Neural progenitor cell (in vitro differentiated cells): ENCODE measurements at regions not wholly inside any gene's neighbourhood (a gene's known extent, or its start where the extent isn't known, plus 50 kb on each side); places are given as distances from the start of the nearest gene placed in this dataset.

Experiments
- DNase-seq: peaks from one replicate; pipeline ENCODE4 v3.0.0-alpha.2; 2016; ENCODE audit warnings: low spot score
- H2AFZ ChIP-seq: fragments of 200-600 bp; sonication (generic); replicated peaks from 2 replicates; pipeline ENCODE4 v1.6.1; 2016; ENCODE audit warnings: antibody characterized with exemption
- H3F3A ChIP-seq: fragments of 200-600 bp; sonication (generic); 2 replicates; pipeline ENCODE4 v1.6.1; 2016; ENCODE audit warnings: antibody characterized with exemption, low read depth
- H3K27ac ChIP-seq: fragments of 200-600 bp; sonication (generic); 2 replicates; pipeline ENCODE4 v1.5.1; 2016; ENCODE audit warnings: mild to moderate bottlenecking
- H3K27me3 ChIP-seq: fragments of 200-600 bp; sonication (generic); 2 replicates; pipeline ENCODE4 v1.6.1; 2016; ENCODE audit warnings: mild to moderate bottlenecking, moderate library complexity
- H3K36me3 ChIP-seq: fragments of 200-600 bp; sonication (generic); 2 replicates; pipeline ENCODE4 v1.5.1; 2016
- H3K4me1 ChIP-seq: fragments of 200-600 bp; sonication (generic); 2 replicates; pipeline ENCODE4 v1.6.1; 2016; ENCODE audit warnings: mixed run types
- H3K4me2 ChIP-seq: fragments of 200-600 bp; sonication (generic); 2 replicates; pipeline ENCODE4 v1.6.1; 2016
- H3K4me3 ChIP-seq: fragments of 200-600 bp; sonication (generic); 2 replicates; pipeline ENCODE4 v1.5.1; 2016
- H3K79me2 ChIP-seq: fragments of 200-600 bp; sonication (generic); 2 replicates; pipeline ENCODE4 v1.6.1; 2016; ENCODE audit warnings: low read depth
- H3K9ac ChIP-seq: fragments of 200-600 bp; sonication (generic); 2 replicates; pipeline ENCODE4 v1.6.1; 2016
- H3K9me3 ChIP-seq: fragments of 200-600 bp; sonication (generic); 2 replicates; pipeline ENCODE4 v1.5.1; 2016; ENCODE audit warnings: low read depth
- H4K20me1 ChIP-seq: fragments of 200-600 bp; sonication (generic); 2 replicates; pipeline ENCODE4 v1.6.1; 2016; ENCODE audit warnings: low read depth
- H3K27ac Mint-ChIP-seq: 3 replicates; pipeline ENCODE4 v1.8.0; 2021; ENCODE audit warnings: mixed read lengths
- H3K27me3 Mint-ChIP-seq: 2 replicates; pipeline ENCODE4 v1.8.0; 2022; ENCODE audit warnings: low read depth, mild to moderate bottlenecking, inconsistent platforms, moderate library complexity, mixed read lengths; ENCODE audit not compliant: insufficient read depth
- H3K36me3 Mint-ChIP-seq: 3 replicates; pipeline ENCODE4 v1.8.0; 2021; ENCODE audit warnings: mixed read lengths
- H3K4me1 Mint-ChIP-seq: 3 replicates; pipeline ENCODE4 v1.8.0; 2021; ENCODE audit warnings: mixed read lengths
- H3K4me3 Mint-ChIP-seq: 3 replicates; pipeline ENCODE4 v1.8.0; 2021; ENCODE audit warnings: mild to moderate bottlenecking, moderate library complexity, mixed read lengths
- H3K9me3 Mint-ChIP-seq: 3 replicates; pipeline ENCODE4 v1.8.0; 2020; ENCODE audit warnings: mixed read lengths
- EZH2 ChIP-seq: fragments of 200-600 bp; sonication (generic); IDR thresholded peaks from 2 replicates; pipeline ENCODE4 v1.6.1; 2017; ENCODE audit warnings: antibody characterized with exemption, mild to moderate bottlenecking, moderate library complexity
- EZH2phosphoT487 ChIP-seq: fragments of 200-600 bp; sonication (generic); IDR thresholded peaks from 2 replicates; pipeline ENCODE4 v1.6.1; 2017; ENCODE audit warnings: antibody characterized with exemption
- TF ChIP-seq, protein P1 (sequence below): fragments of 200-600 bp; sonication (generic); IDR thresholded peaks from 2 replicates; pipeline ENCODE4 v1.5.1; 2017; ENCODE audit warnings: antibody characterized with exemption, mild to moderate bottlenecking

DNA sequence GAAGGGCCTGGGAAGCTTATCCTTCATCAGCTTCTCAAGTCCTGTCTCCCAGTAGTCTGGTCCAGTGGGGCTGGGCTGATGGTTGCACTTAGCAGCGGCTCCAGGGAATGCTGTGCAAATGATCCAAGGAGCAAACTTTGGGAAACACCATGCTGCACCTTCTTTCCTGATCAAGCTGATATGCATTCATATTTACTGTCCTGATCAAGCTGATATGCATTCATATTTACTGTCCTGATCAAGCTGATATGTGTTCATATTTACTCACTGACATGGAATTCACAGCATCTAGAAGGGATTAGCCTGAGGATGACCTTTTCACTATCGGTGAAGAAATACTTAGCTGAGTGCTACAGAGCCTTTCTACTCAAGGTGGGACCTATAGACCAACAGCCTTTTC lies 330.7 kb downstream of the BMPER start:
- peaks cover 10% of the 10 kb centered on the region for H3K9me3 Mint-ChIP-seq
- Histone ChIP-seq H3K4me1 (no peaks in the 10 kb centered on the region), H3K27ac (no peak overlapping the region), H3K27me3 (no peaks in the 10 kb centered on the region), H3K9ac (no peak overlapping the region), H2AFZ (no peak overlapping the region), H4K20me1 (no peaks in the 10 kb centered on the region), H3K4me2 (no peak overlapping the region), H3K9me3 (no peaks in the 10 kb centered on the region), H3K79me2 (no peaks in the 10 kb centered on the region), H3K4me3 (no peak overlapping the region), H3K36me3 (no peaks in the 10 kb centered on the region), H3F3A (no peaks in the 10 kb centered on the region)
- DNase-seq, result no peak
- TF ChIP-seq EZH2 (no peak), EZH2phosphoT487 (no peak)
- TF ChIP-seq, protein P1, sequence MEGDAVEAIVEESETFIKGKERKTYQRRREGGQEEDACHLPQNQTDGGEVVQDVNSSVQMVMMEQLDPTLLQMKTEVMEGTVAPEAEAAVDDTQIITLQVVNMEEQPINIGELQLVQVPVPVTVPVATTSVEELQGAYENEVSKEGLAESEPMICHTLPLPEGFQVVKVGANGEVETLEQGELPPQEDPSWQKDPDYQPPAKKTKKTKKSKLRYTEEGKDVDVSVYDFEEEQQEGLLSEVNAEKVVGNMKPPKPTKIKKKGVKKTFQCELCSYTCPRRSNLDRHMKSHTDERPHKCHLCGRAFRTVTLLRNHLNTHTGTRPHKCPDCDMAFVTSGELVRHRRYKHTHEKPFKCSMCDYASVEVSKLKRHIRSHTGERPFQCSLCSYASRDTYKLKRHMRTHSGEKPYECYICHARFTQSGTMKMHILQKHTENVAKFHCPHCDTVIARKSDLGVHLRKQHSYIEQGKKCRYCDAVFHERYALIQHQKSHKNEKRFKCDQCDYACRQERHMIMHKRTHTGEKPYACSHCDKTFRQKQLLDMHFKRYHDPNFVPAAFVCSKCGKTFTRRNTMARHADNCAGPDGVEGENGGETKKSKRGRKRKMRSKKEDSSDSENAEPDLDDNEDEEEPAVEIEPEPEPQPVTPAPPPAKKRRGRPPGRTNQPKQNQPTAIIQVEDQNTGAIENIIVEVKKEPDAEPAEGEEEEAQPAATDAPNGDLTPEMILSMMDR, result no peak
- no peak overlapping the region for H3K27ac Mint-ChIP-seq
- no peaks in the 10 kb centered on the region for H3K4me1 Mint-ChIP-seq
- H3K4me3 Mint-ChIP-seq, result no peak overlapping the region
- H3K27me3 Mint-ChIP-seq, result peaks cover 3% of the 10 kb centered on the region
- H3K36me3 Mint-ChIP-seq, result no peaks in the 10 kb centered on the region

DNA sequence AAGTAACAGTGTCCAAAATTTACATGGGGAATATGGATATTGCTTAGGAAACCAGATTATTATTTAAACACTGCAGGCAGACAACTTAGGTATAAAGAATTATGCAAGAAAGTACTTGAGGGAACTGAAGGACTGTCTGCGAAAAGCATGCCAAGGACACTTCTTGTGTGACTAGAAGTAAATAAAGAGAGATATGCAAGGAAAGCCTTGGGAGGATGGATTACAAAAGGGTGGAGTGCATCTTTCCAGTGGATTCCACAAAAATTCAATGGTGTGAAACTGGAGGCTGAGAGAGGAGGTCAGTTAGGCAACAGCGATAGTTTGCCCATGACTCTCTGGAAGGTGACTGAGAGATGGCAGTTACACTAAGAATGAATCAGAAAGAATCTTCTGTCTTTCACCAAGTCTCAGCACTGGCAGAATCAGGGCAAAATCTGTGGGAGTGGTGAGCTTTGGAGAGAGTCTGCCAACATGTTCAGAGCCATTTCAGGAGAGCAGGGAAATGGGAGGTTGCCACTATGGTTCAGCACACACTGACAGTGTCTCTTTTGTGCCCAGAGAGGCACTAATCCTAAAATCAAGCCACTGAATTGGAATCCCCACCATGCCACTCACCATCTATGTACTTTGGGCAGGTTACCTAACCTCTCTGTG lies 331.6 kb downstream of the BMPER start:
- H3K36me3 Mint-ChIP-seq, result no peaks in the 10 kb centered on the region
- DNase-seq, result no peak
- Histone ChIP-seq H4K20me1 (no peaks in the 10 kb centered on the region), H3K36me3 (no peaks in the 10 kb centered on the region), H3K27ac (no peak overlapping the region), H3K4me2 (no peak overlapping the region), H3K9me3 (no peaks in the 10 kb centered on the region), H2AFZ (no peak overlapping the region), H3K79me2 (no peaks in the 10 kb centered on the region), H3F3A (no peaks in the 10 kb centered on the region), H3K9ac (no peak overlapping the region), H3K4me1 (no peaks in the 10 kb centered on the region), H3K27me3 (no peaks in the 10 kb centered on the region), H3K4me3 (no peak overlapping the region)
- peaks cover 8% of the 10 kb centered on the region for H3K9me3 Mint-ChIP-seq
- H3K4me3 Mint-ChIP-seq, result no peak overlapping the region
- peaks cover 3% of the 10 kb centered on the region for H3K27me3 Mint-ChIP-seq
- H3K4me1 Mint-ChIP-seq, result no peaks in the 10 kb centered on the region
- no peak for TF ChIP-seq EZH2phosphoT487
- TF ChIP-seq, protein P1, result no peak
- no peak for TF ChIP-seq EZH2
- no peak overlapping the region for H3K27ac Mint-ChIP-seq

DNA sequence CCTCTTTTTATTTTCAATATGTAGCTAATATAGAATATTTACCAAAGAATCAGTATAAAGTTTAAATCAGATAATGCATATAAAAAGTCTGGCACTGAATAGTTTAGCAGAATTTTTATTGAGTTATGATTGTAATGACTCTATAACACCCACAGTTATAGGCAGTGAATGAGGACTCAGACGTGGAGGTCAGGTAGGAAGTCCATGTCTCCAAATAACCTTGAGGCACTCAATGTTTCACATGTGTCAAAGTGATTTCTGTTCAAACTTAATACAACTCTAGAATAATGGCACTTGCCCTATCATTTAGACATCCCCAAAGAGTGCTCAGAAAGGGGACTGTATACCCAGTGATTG lies 332.1 kb downstream of the BMPER start:
- H3K79me2 ChIP-seq, result no peaks in the 10 kb centered on the region
- TF ChIP-seq, protein P1, result no peak
- TF ChIP-seq EZH2 (no peak), EZH2phosphoT487 (no peak)
- Mint-ChIP-seq H3K27me3 (peaks cover 3% of the 10 kb centered on the region), H3K4me3 (no peak overlapping the region), H3K4me1 (no peaks in the 10 kb centered on the region), H3K36me3 (no peaks in the 10 kb centered on the region), H3K27ac (no peak overlapping the region), H3K9me3 (peaks cover 7% of the 10 kb centered on the region)
- no peaks in the 10 kb centered on the region for H3K27me3 ChIP-seq
- no peaks in the 10 kb centered on the region for H4K20me1 ChIP-seq
- H3F3A ChIP-seq, result no peaks in the 10 kb centered on the region
- H3K9ac ChIP-seq, result no peak overlapping the region
- H3K27ac ChIP-seq, result no peak overlapping the region
- no peaks in the 10 kb centered on the region for H3K4me1 ChIP-seq
- no peaks in the 10 kb centered on the region for H3K9me3 ChIP-seq
- H2AFZ ChIP-seq, result no peak overlapping the region
- no peak overlapping the region for H3K4me2 ChIP-seq
- H3K4me3 ChIP-seq, result no peak overlapping the region
- H3K36me3 ChIP-seq, result no peaks in the 10 kb centered on the region
- DNase-seq, result no peak
